Smooth muscle cell (in vitro differentiated cells): ENCODE measurements at regions not wholly inside any gene's neighbourhood (a gene's known extent, or its start where the extent isn't known, plus 50 kb on each side); places are given as distances from the start of the nearest gene placed in this dataset.

Experiments used
- DNase-seq: peaks from one replicate; lab custom pipeline; 2025; ENCODE audit not compliant: unreplicated experiment; lab: John Stamatoyannopoulos, UW
- H2AFZ ChIP-seq: fragments of 200-600 bp; sonication (generic); 2 replicates; pipeline ENCODE4 v1.6.0; 2016; ENCODE audit warnings: antibody characterized with exemption, low read depth, mild to moderate bottlenecking
- H3F3A ChIP-seq: fragments of 200-600 bp; sonication (generic); 2 replicates; pipeline ENCODE4 v1.6.0; 2017; ENCODE audit warnings: antibody characterized with exemption, low read depth
- H3K27ac ChIP-seq: fragments of 200-600 bp; sonication (generic); 2 replicates; pipeline ENCODE4 v1.5.1; 2016; ENCODE audit warnings: low read depth, mild to moderate bottlenecking
- H3K27me3 ChIP-seq: fragments of 200-600 bp; sonication (generic); 2 replicates; pipeline ENCODE4 v1.6.1; 2016; ENCODE audit warnings: low read depth, mild to moderate bottlenecking
- H3K36me3 ChIP-seq: fragments of 200-600 bp; sonication (generic); 2 replicates; pipeline ENCODE4 v1.5.1; 2016; ENCODE audit warnings: low read depth
- H3K4me1 ChIP-seq: fragments of 200-600 bp; sonication (generic); 2 replicates; pipeline ENCODE4 v1.5.1; 2016; ENCODE audit warnings: low read depth
- H3K4me2 ChIP-seq: fragments of 200-600 bp; sonication (generic); 2 replicates; pipeline ENCODE4 v1.6.0; 2016; ENCODE audit warnings: mild to moderate bottlenecking
- H3K4me3 ChIP-seq: fragments of 200-600 bp; sonication (generic); 2 replicates; pipeline ENCODE4 v1.5.1; 2016; ENCODE audit warnings: mild to moderate bottlenecking
- H3K79me2 ChIP-seq: fragments of 200-600 bp; sonication (generic); 2 replicates; pipeline ENCODE4 v1.6.0; 2016; ENCODE audit warnings: low read depth, mild to moderate bottlenecking
- H3K9ac ChIP-seq: fragments of 200-600 bp; sonication (generic); 2 replicates; pipeline ENCODE4 v1.6.0; 2016; ENCODE audit warnings: low read depth
- H3K9me3 ChIP-seq: fragments of 200-600 bp; sonication (generic); replicated peaks from 2 replicates; pipeline ENCODE4 v1.5.1; 2016; ENCODE audit warnings: low read depth
- H4K20me1 ChIP-seq: fragments of 200-600 bp; sonication (generic); 2 replicates; pipeline ENCODE4 v1.6.0; 2016; ENCODE audit warnings: low read depth
- WGBS: methylation state at CpG from one replicate; pipeline ENCODE4 v1.1.7; 2016; ENCODE audit warnings: low lambda C conversion rate; 5-methylcytosine and 5-hydroxymethylcytosine counted together
- TF ChIP-seq, protein P1 (sequence below): fragments of 200-600 bp; sonication (generic); IDR thresholded peaks from 2 replicates; pipeline ENCODE4 v1.5.1; 2017; ENCODE audit warnings: borderline replicate concordance, mild to moderate bottlenecking, antibody characterized with exemption; ENCODE audit not compliant: insufficient read depth, poor library complexity, severe bottlenecking

DNA sequence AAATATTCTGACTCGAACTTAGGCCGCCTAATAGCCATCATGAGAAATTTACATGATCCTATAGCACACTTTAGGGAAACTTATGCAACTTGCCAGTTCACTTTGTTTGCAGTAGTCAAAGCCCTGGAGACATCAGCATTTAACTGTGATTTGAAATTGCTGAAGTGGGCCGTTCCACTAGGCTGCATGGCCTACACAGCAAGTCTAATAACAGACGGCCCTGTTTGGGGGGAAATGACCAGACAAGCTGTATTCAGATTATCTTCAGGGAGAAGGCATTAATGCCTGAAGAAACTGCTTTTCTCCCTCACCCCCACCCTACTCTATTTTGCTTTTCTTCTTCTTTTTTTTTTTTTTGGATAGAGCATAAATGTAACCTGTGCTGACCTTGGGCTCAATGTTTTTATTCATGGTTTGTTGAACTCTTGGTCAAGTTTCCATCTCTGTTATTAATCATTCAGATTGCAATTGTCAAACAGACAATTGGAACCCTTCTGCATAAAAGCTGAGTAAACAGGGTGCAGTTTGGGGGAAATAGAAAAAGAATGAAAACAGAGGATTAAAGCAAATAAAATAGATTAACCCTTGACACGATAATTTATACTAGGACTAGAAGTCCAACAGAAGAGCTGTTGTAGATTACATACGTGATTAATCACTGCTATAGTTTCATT is 1928.2 kb upstream of the WWC1 start:
- WGBS = 50% methylated on average over 6 of the region's 6 CpGs
- Histone ChIP-seq H3K4me1 (peaks cover 9% of the 10 kb centered on the region), H3K4me3 (no peak overlapping the region), H2AFZ (no peak overlapping the region), H3K36me3 (no peaks in the 10 kb centered on the region), H3K27ac (no peak overlapping the region), H3K9ac (no peak overlapping the region), H3K79me2 (no peaks in the 10 kb centered on the region), H3K4me2 (no peak overlapping the region), H3K27me3 (no peaks in the 10 kb centered on the region), H4K20me1 (no peaks in the 10 kb centered on the region), H3K9me3 (no peaks in the 10 kb centered on the region), H3F3A (no peaks in the 10 kb centered on the region)
- TF ChIP-seq, protein P1, sequence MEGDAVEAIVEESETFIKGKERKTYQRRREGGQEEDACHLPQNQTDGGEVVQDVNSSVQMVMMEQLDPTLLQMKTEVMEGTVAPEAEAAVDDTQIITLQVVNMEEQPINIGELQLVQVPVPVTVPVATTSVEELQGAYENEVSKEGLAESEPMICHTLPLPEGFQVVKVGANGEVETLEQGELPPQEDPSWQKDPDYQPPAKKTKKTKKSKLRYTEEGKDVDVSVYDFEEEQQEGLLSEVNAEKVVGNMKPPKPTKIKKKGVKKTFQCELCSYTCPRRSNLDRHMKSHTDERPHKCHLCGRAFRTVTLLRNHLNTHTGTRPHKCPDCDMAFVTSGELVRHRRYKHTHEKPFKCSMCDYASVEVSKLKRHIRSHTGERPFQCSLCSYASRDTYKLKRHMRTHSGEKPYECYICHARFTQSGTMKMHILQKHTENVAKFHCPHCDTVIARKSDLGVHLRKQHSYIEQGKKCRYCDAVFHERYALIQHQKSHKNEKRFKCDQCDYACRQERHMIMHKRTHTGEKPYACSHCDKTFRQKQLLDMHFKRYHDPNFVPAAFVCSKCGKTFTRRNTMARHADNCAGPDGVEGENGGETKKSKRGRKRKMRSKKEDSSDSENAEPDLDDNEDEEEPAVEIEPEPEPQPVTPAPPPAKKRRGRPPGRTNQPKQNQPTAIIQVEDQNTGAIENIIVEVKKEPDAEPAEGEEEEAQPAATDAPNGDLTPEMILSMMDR = no peak
- no peak for DNase-seq

DNA sequence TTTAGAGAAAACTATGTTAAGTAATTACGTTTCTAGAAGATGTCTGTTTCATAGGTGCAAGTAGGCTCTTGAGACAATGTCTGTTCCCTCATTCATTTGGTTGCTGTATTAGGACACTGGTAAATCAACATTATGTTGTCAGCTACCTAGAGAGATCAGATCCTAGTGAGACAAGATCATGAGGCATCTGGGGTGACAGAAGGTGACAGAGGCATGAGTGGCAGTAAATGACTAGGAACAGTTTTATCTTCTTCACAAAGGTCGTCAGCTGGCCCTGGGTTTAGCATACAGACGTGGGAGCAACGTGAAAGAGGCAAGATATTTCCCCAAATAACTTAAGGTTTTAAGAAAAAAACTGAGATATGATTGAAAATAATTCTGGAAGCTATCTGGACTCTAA is 1926.3 kb upstream of the WWC1 start:
- TF ChIP-seq, protein P1 = no peak
- Histone ChIP-seq H2AFZ (no peak overlapping the region), H3K9me3 (no peaks in the 10 kb centered on the region), H3K9ac (no peak overlapping the region), H3K36me3 (no peaks in the 10 kb centered on the region), H3K27ac (no peak overlapping the region), H3K27me3 (no peaks in the 10 kb centered on the region), H4K20me1 (no peaks in the 10 kb centered on the region), H3K4me3 (no peak overlapping the region), H3F3A (no peaks in the 10 kb centered on the region), H3K79me2 (no peaks in the 10 kb centered on the region), H3K4me2 (no peak overlapping the region), H3K4me1 (peaks cover 25% of the 10 kb centered on the region)
- WGBS = 84% methylated on average over 4 of the region's 4 CpGs
- DNase-seq = no peak

DNA sequence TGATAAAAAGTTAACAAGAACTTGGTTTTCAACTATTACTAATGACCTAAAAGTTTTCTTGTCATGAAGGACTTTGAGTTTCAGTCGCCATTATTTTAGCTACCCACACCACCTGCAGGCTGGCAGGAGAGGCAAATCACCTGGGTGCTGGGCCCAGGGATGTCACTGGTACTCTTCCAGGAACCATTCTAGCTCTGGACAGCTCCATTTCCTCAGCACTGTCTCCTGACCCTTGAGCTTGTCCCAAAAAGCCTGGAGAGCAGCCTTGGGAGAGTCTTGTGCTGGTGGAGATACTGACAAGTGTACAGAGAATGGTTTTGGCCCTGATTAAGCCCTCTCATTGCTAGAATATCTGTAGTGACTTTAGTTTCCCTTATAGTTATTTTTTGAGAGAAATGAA is 1924.1 kb upstream of the WWC1 start:
- H3K4me1 ChIP-seq = peaks cover 31% of the 10 kb centered on the region
- 86% methylated on average over 1 of the region's 1 CpG for WGBS
- no peak overlapping the region for H2AFZ ChIP-seq
- H3K27ac ChIP-seq = no peak overlapping the region
- no peaks in the 10 kb centered on the region for H3K36me3 ChIP-seq
- H3K79me2 ChIP-seq = no peaks in the 10 kb centered on the region
- no peaks in the 10 kb centered on the region for H4K20me1 ChIP-seq
- TF ChIP-seq, protein P1 = no peak
- H3K4me3 ChIP-seq = no peak overlapping the region
- H3F3A ChIP-seq = no peaks in the 10 kb centered on the region
- no peaks in the 10 kb centered on the region for H3K27me3 ChIP-seq
- H3K4me2 ChIP-seq = no peak overlapping the region
- no peak for DNase-seq
- H3K9me3 ChIP-seq = no peaks in the 10 kb centered on the region
- no peak overlapping the region for H3K9ac ChIP-seq

DNA sequence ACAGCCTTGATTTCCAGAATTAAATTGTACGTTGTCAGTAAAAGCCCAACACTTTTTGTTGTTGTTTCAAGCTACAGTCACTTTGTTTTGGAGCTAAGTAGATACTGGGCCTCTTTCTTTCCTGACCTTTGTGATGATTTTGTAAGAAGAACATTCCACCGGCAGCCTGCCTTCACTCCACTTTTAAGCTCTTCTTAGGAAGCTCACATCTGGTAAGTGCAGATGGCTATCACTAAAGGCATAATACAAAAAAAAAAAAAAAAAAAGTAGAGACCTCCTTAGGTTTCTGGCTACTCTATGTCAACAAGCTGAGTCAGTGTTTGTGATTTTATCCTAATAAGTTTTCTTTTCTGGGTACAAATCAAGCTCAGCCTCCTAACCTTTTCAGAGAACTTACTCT is 1922.1 kb upstream of the WWC1 start:
- no peaks in the 10 kb centered on the region for H3K36me3 ChIP-seq
- TF ChIP-seq, protein P1 = no peak
- H3K27ac ChIP-seq = no peak overlapping the region
- H3K9me3 ChIP-seq = no peaks in the 10 kb centered on the region
- no peaks in the 10 kb centered on the region for H3K27me3 ChIP-seq
- no peak for DNase-seq
- no peaks in the 10 kb centered on the region for H3K79me2 ChIP-seq
- 29% methylated on average over 2 of the region's 2 CpGs for WGBS
- H3K4me1 ChIP-seq = peaks cover 24% of the 10 kb centered on the region
- no peak overlapping the region for H3K4me3 ChIP-seq
- no peaks in the 10 kb centered on the region for H3F3A ChIP-seq
- no peak overlapping the region for H3K9ac ChIP-seq
- H4K20me1 ChIP-seq = no peaks in the 10 kb centered on the region
- no peak overlapping the region for H2AFZ ChIP-seq
- no peak overlapping the region for H3K4me2 ChIP-seq
